A673 (cell line): ENCODE measurements at regions not wholly inside any gene's neighbourhood (a gene's known extent, or its start where the extent isn't known, plus 50 kb on each side); places are given as distances from the start of the nearest gene placed in this dataset.

Experiments used
- CTCF ChIP-seq: fragments of 300-800, 200-600 bp; sonication (generic); conservative IDR thresholded peaks from 2 replicates; pipeline ENCODE4 v1.5.1; 2017; ENCODE audit warnings: low read depth, mild to moderate bottlenecking, antibody characterized with exemption, low read length, moderate library complexity, mixed read lengths
- EZH2 ChIP-seq: fragments of 200-600 bp; sonication (generic); IDR thresholded peaks from 2 replicates; pipeline ENCODE4 v1.6.1; 2017; ENCODE audit warnings: borderline replicate concordance, low read depth, mild to moderate bottlenecking, mixed read lengths, antibody characterized with exemption, low read length; ENCODE audit not compliant: poor library complexity, severe bottlenecking

- TF ChIP-seq CTCF (no peak), EZH2 (no peak)
These were observed 108.9 kb downstream of the FOXL3 start for GRCh38 chr7:398888-399287.
